GM12891 (cell line): ENCODE measurements at regions not wholly inside any gene's neighbourhood (a gene's known extent, or its start where the extent isn't known, plus 50 kb on each side); places are given as distances from the start of the nearest gene placed in this dataset.

Experiments used
- DNase-seq: peaks from one replicate; pipeline ENCODE4 v3.0.0; 2011; ENCODE audit warnings: low spot score; ENCODE audit not compliant: insufficient read length
- FAIRE-seq: peaks from 2 replicates; lab custom pipeline; 2011; peaks lifted over from hg19 to GRCh38; lab: Jason Lieb, UNC
- PAX5 ChIP-seq: IDR thresholded peaks from 2 replicates; pipeline ENCODE4 v1.6.1; 2011; ENCODE audit warnings: low read length, moderate library complexity, mild to moderate bottlenecking; ENCODE audit not compliant: insufficient read depth, severe bottlenecking
- POLR2A ChIP-seq: IDR thresholded peaks from 2 replicates; pipeline ENCODE4 v1.6.1; 2011; ENCODE audit warnings: low read depth, low read length, control low read depth
- POLR2AphosphoS5 ChIP-seq: IDR thresholded peaks from 2 replicates; pipeline ENCODE4 v1.6.1; 2011; ENCODE audit warnings: low read depth, low read length, control low read depth
- POU2F2 ChIP-seq: IDR thresholded peaks from 2 replicates; pipeline ENCODE4 v1.6.1; 2011; ENCODE audit warnings: low read depth, mild to moderate bottlenecking, control low read depth, low read length, moderate library complexity
- SPI1 ChIP-seq: IDR thresholded peaks from 2 replicates; pipeline ENCODE4 v1.6.1; 2011; ENCODE audit warnings: low read depth, low read length, control low read depth
- TAF1 ChIP-seq: IDR thresholded peaks from 2 replicates; pipeline ENCODE4 v1.6.1; 2011; ENCODE audit warnings: low read depth, low read length, control low read depth

DNA sequence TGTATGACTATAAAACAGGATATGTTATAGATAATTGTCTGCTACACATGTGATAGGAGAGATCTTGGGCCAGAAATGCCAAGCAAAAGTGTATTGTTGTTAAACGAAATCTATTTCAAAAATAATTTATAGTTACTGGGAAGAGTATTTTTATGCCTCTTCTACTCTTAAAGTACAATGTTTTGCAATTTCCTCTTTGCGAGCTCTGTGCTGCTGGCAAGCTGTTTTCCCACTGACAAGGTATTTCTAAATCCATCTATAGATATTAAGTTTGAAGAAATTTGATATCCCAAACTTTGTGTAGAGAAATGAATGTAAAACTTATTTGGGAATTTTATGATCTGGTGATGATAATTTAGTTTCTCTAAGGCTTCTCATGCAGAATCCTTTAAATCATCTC, 63.3 kb upstream of the PTGFR start:
- TF ChIP-seq PAX5, result no peak
- TF ChIP-seq TAF1, result no peak
- TF ChIP-seq POLR2AphosphoS5, result no peak
- no peak for TF ChIP-seq POU2F2
- TF ChIP-seq SPI1, result no peak
- TF ChIP-seq POLR2A, result no peak
- no peak for DNase-seq
- FAIRE-seq, result no peak

DNA sequence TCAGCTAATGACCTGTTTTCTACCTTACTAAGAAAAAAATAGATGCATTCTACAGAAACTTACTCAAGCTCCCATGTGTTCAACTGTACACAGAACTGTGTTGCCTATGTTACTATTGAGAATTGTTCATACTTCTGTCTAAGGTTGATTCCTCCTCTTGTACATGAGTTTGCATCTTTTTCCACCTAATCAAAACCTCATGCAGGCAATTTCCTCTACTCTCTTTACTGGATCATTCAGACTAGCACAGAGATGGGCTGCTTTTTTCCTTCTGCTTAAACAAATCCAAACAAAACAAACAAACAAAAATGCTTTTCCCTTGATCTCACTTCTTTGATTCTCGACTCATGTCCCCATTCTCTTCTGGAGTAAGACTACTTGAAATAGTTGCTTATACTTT, 58.8 kb upstream of the PTGFR start:
- FAIRE-seq, result no peak

DNA sequence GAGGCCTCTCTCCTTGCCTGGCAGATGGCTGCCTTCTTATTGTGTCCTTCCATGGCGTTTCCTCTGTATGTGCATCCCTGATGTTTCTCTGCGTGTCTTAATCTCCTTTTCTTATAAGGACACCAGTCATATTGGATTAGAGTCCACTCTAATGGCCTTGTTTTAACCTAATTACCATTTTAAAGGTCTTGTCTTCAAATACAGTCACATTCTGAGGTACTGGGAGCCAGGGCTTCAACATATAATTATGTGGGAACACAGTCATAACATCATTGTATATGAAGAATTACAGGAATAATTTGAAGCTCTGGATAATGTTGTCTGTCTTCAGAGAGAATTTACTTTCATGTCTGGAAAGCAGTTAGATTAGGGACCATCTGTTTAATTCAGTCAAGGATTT, 56.4 kb upstream of the PTGFR start:
- no peak for FAIRE-seq
- DNase-seq, result no peak
- TF ChIP-seq TAF1 (no peak), SPI1 (no peak), POLR2A (no peak), POLR2AphosphoS5 (no peak), PAX5 (no peak), POU2F2 (no peak)

More for the DNA sequence above, 58.8 kb upstream of the PTGFR start:
- DNase-seq, result no peak
- no peak for TF ChIP-seq POU2F2
- no peak for TF ChIP-seq SPI1
- no peak for TF ChIP-seq PAX5
- TF ChIP-seq POLR2AphosphoS5, result no peak
- no peak for TF ChIP-seq TAF1
- TF ChIP-seq POLR2A, result no peak

DNA sequence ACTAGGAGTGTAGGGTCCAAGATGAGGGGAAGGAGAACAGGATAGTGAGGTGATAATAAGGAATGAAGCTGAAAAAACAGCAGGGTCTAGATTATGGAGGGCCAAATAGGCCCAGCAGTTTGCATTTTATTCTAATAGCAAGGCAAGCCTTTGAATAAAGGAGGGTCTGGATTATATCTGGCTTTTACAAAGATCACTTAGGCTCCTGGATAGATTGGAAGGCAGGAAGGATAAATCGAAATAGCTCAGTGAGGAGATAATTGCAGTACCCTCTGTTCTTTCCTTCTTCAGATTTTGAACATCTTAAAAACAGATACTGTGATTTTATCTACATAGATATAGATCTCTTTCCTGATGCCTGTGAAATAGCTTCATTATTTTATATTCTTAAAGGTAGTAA, 53.8 kb upstream of the PTGFR start:
- DNase-seq, result no peak
- no peak for TF ChIP-seq PAX5
- FAIRE-seq, result no peak

DNA sequence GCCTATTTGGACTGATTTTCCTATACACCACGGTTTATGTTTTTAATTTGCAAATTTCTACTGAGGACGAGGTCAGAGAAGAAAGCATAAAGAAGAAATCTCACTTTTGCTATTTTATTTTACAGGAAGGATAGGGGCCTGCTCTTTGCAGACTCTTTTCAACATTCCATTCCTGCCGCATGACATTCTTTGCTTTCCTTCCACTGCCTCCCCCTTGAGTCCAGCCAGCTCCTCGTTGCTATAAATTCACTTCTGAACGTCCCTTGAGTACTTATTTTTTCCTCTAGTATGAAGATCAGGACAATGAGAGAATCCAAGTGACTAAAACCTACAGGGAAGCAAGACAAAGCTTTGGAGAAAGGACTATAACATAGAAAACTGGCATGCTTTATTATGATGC, 53.4 kb upstream of the PTGFR start:
- TF ChIP-seq POU2F2, result no peak
- no peak for TF ChIP-seq POLR2A
- no peak for TF ChIP-seq POLR2AphosphoS5
- no peak for TF ChIP-seq SPI1
- no peak for TF ChIP-seq PAX5
- TF ChIP-seq TAF1, result no peak
- no peak for FAIRE-seq

DNA sequence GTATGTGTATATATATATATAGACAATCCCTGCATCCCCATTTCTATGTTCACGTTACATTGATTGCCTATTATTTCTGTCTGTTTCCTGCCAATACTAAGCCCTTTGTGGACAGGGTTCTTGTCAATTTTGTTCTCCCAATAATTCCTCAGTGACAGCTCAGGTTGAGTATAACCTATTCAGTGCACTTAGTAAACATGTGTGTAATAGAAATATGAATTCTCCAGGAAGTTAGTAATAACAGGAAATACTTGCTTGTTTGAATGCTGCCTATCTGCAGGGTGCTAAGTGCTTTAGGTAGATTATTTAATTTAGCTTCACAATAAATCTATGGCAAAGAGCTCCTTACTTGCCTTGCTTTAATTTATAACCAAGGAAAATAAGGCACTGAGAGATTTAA, 52.8 kb upstream of the PTGFR start:
- FAIRE-seq (no peak), DNase-seq (no peak)
- TF ChIP-seq POU2F2, result no peak
- no peak for TF ChIP-seq TAF1
- no peak for TF ChIP-seq PAX5
- no peak for TF ChIP-seq SPI1
- TF ChIP-seq POLR2A, result no peak

More for the DNA sequence above, 53.4 kb upstream of the PTGFR start:
- no peak for DNase-seq

DNA sequence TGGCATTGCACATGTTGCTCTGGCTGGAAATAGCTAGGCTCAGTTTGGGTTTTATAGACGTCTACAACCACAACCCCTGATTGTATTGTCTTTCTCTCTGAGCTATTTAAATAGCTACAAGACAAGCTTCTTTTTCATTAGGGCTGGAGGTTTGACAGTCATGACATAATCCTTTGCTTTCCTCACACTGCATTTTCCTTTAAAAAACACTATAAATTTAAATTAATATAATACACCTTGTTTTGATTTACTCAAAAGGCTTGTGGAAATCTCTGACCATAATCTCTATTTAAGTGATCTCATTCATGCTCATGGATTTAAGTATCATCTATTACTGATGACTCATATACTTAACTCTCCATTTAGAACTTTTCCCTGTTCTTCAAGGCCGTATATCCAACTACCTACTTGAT, 50.4 kb upstream of the PTGFR start:
- DNase-seq (no peak), FAIRE-seq (no peak)
- no peak for TF ChIP-seq SPI1
- no peak for TF ChIP-seq POLR2AphosphoS5
- no peak for TF ChIP-seq TAF1
- TF ChIP-seq PAX5, result no peak
- no peak for TF ChIP-seq POLR2A
- no peak for TF ChIP-seq POU2F2
